ENCODE measurements at regions not wholly inside any gene's neighbourhood (a gene's known extent, or its start where the extent isn't known, plus 50 kb on each side); places are given as distances from the start of the nearest gene placed in this dataset.

- FAIRE-seq (no peak), ATAC-seq (no peak), DNase-seq (ENCODE audit: low spot score) (no peak)
- in situ Hi-C loops (cut with HindIII; ENCODE audit: extremely low pct_ligation_motif_present, low pct_unique_long_range_greater_than_20kb) (no loop called here), intact Hi-C loops (cut with micrococcal nuclease; ENCODE audit: unreplicated experiment) (no loop called here)
- Histone ChIP-seq H4K20me1 (ENCODE audit: insufficient read depth, low read length) (no peaks in the 10 kb centered on the region), H3K9ac (ENCODE audit: insufficient read depth, low read depth, low read length) (no peak overlapping the region), H3K4me2 (ENCODE audit: low read depth, low read length) (no peak overlapping the region), H3K9me3 (ENCODE audit: low read length) (peaks cover 68% of the 10 kb centered on the region), H3K27ac (ENCODE audit: extremely low read length, insufficient read depth, low read length) (no peak overlapping the region), H3K4me1 (ENCODE audit: insufficient read depth, low read length) (no peaks in the 10 kb centered on the region), H3K36me3 (replicated peaks in 1 of 2; ENCODE audit: control insufficient read depth in 1 of 2, insufficient read depth in 2 of 2, low read length in 2 of 2) (no peaks in the 10 kb centered on the region), H2AFZ (ENCODE audit: low read length) (no peak overlapping the region), H3K4me3 (replicated peaks in 1 of 3; ENCODE audit: insufficient read depth in 1 of 3, low read depth in 2 of 3, low read length in 3 of 3) (no peak overlapping the region), H3K79me2 (ENCODE audit: insufficient read depth, low read length) (no peaks in the 10 kb centered on the region), H3K27me3 (ENCODE audit: control insufficient read depth in 1 of 2, insufficient read depth in 2 of 2, low read length in 2 of 2) (no peaks in the 10 kb centered on the region)
- TF ChIP-seq CHD2 (IDR thresholded peaks at IDR 0.05; ENCODE audit: low read depth, low read length) (no peak), ZNF18 (CRISPR knock-in tag; IDR thresholded peaks at IDR 0.05; ENCODE audit: insufficient replicate concordance) (no peak), YEATS2 (CRISPR knock-in tag; IDR thresholded peaks at IDR 0.05; ENCODE audit: borderline replicate concordance) (no peak), MATR3 (CRISPR knock-in tag; IDR thresholded peaks at IDR 0.05) (no peak), HNRNPUL1 (IDR thresholded peaks at IDR 0.05; ENCODE audit: low read depth, low read length) (no peak), JDP2 (CRISPR knock-in tag; IDR thresholded peaks at IDR 0.05; ENCODE audit: borderline replicate concordance) (no peak)
- TF ChIP-seq, protein P1, sequence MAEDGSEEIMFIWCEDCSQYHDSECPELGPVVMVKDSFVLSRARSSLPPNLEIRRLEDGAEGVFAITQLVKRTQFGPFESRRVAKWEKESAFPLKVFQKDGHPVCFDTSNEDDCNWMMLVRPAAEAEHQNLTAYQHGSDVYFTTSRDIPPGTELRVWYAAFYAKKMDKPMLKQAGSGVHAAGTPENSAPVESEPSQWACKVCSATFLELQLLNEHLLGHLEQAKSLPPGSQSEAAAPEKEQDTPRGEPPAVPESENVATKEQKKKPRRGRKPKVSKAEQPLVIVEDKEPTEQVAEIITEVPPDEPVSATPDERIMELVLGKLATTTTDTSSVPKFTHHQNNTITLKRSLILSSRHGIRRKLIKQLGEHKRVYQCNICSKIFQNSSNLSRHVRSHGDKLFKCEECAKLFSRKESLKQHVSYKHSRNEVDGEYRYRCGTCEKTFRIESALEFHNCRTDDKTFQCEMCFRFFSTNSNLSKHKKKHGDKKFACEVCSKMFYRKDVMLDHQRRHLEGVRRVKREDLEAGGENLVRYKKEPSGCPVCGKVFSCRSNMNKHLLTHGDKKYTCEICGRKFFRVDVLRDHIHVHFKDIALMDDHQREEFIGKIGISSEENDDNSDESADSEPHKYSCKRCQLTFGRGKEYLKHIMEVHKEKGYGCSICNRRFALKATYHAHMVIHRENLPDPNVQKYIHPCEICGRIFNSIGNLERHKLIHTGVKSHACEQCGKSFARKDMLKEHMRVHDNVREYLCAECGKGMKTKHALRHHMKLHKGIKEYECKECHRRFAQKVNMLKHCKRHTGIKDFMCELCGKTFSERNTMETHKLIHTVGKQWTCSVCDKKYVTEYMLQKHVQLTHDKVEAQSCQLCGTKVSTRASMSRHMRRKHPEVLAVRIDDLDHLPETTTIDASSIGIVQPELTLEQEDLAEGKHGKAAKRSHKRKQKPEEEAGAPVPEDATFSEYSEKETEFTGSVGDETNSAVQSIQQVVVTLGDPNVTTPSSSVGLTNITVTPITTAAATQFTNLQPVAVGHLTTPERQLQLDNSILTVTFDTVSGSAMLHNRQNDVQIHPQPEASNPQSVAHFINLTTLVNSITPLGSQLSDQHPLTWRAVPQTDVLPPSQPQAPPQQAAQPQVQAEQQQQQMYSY (CRISPR knock-in tag; IDR thresholded peaks at IDR 0.05), result no peak
- BruUV-seq (replicated peaks), result no TSS peak
- 3% methylated on average over 4 of the region's 6 CpGs for WGBS (ENCODE audit: low lambda C conversion rate)
- ChIA-PET POLR2A (no interaction called here), CTCF (ENCODE audit: low intra/inter-chr PET ratio, low total read pairs) (no interaction called here)
Observed at GRCh38 chr11:104490182-104490581, 326.2 kb upstream of the PDGFD start.
